Ureter (tissue), 1 donor: ENCODE measurements at regions not wholly inside any gene's neighbourhood (a gene's known extent, or its start where the extent isn't known, plus 50 kb on each side); places are given as distances from the start of the nearest gene placed in this dataset.
"Not testable (repeated sequence)": the region's sequence is repeated elsewhere in the genome, so short reads cannot be mapped to it uniquely, and the experiment has no call there.

Experiments used
- DNase-seq: peaks from one replicate; pipeline ENCODE4 v3.0.0-alpha.2; 2020; ENCODE audit warnings: low spot score
- donor health status: DM: yes; HTN: yes; CAD: no.

GRCh38 chr6:5898102-5898501, 108.6 kb downstream of the NRN1 start:
- DNase-seq = no peak

DNA sequence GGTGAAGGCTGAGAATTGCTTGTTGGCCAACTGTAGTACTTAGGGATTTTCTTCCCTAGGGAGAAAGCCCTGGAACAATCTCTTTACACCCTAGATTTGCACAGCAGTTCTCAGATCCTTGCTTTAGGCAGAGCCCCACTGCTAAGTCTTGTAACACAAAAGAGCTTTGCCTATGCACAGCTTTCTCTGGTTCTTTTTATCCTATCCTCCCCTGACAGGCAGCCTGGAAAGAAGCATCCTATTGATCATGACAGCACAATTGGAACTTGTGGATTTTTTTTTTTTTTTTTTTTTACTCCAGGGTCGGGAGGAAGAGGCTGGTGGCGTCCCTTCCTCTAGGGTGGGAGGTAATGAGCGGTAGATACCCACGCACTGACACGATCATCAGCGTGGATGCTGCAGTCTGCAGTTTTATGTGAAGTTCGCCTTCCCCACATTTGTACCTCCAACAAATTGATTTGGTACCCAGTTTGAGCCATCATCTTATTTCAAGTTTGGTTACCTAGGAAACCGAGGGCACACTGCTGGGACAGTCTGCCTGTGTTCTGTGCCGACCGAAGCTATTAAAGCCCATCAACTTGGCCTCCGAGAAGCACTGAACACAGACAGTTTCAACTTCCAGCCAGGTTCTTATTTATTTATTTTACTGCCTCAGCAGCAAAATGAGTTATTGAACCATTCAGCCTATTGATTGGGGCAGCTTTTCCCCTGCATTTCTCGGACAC, 110.1 kb downstream of the NRN1 start:
- no peak for DNase-seq

DNA sequence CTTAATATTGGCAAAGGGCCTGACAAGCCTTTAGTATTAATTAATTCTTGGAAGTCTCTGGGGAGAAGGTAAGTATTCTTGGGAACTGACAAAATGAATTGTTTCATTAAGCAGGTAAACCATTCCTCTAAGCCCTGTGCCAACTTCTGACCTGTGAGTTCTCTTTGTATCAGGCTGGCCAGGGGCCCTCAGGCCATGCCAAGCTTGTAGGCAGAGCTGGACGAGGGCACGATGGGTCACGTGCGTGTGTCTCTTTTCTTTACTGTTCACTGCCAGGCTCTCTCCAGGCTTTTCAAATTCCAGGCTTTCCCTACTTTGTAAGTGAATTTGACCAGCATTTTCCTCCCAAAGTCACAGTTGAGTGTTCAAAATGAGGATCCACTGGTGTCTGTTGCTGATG, 112.4 kb downstream of the NRN1 start:
- no peak for DNase-seq

DNA sequence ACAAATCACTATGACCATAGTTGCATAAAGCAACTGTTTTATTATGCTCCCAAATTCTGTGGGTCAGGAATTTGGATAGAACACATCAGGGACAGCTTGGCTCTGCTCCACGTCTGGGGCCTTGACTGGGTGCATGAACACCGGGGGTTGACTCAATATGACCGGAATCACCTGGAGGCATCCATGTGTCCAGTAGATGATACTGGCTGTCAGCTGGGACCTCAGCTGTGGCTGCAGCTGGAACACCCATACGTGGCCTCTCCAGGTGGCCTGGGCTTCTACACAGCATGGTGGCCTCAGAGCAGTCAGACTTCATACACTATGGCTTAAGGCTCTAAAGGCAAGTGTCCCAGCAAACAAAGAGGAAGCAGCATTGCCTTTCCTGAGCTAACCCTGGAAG, 113.4 kb downstream of the NRN1 start:
- DNase-seq = no peak

DNA sequence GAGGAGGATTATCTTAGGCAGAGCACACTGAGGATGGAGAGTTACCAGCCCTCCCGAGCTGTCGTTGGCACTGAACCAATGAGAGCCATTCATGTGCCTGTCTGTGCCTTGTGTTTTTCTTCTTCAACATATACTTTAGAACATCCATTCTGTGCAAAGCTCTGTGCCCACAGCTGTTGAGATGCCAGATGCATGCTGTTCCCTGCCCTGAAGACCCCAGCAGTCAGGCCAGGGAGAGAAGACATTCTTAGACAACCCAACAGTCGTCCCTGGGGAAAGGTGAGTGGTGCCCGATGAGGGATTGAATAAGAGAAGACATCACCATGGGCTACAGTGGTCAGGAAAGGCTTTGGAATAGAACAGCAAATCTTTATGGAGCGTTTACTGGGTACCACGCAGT, 114.1 kb downstream of the NRN1 start:
- DNase-seq = no peak

GRCh38 chr6:5878792-5879191, 127.9 kb downstream of the NRN1 start:
- no peak for DNase-seq

GRCh38 chr6:5876076-5876475, 130.6 kb downstream of the NRN1 start:
- DNase-seq = no peak

DNA sequence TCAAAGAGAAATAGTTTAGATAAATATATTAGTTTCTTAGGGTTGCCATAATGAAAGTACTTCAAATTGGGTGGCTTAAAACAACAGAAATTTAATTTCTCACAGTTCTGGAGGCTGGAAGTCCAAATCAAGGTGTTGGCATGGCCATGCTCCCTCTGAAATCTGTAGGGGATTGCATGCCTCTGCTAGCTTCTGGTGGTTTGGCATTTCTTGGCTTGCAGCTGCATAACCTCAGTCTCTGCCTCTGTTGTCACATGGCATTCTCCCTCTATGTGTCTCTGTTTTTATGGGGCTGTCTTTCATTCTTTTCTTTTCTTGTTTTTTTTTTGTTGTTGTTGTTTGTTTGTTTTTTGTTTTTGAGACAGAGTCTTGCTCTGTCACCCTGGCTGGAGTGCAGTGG, 132.7 kb downstream of the NRN1 start:
- DNase-seq = not testable (repeated sequence)

DNA sequence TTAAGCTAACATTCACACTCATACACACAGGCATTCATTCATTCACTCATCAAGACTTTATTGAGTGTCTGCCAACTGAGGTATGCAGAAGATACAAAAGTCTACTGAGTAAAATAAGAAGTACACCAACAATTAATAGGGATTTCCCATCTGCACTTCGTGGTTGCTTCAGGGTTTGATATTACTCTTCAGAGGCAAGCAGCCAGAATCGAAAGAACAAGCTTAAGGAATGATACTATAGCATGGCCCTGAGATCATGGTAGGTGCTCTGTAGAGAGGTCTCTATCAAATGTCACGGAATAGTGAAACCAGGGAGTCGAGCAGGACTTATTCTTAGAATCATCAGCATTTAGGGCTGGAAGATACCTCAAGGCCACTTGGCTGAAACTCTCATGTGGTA, 135.4 kb downstream of the NRN1 start:
- DNase-seq = no peak

DNA sequence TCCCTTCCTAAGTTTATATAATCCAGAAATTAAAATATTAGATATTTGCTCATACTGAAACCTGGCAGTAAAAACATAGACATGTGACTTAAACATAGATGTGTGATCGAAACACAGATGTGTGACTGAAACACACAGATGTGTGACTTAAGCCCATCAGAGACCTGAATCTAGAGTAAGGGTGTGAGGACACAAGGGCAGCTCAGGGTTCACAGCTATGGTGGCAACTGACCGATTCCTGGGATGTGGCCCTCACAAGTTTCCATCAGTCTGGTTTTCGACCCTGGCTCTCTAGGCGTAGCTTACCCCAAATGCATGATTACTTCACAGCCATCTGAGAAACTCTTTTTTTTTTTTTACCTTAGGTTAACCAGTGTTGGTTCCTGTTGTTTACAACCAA, 137.0 kb downstream of the NRN1 start:
- DNase-seq = no peak

- DNase-seq = no peak
Measured at GRCh38 chr6:5869261-5869660, 137.5 kb downstream of the NRN1 start.

- DNase-seq = no peak
Measured at GRCh38 chr6:5866547-5867051, 140.1 kb downstream of the NRN1 start.

GRCh38 chr6:5865506-5866031, 141.2 kb downstream of the NRN1 start:
- no peak for DNase-seq

- DNase-seq = no peak
Measured at GRCh38 chr6:5860849-5861248, 145.9 kb downstream of the NRN1 start.

DNA sequence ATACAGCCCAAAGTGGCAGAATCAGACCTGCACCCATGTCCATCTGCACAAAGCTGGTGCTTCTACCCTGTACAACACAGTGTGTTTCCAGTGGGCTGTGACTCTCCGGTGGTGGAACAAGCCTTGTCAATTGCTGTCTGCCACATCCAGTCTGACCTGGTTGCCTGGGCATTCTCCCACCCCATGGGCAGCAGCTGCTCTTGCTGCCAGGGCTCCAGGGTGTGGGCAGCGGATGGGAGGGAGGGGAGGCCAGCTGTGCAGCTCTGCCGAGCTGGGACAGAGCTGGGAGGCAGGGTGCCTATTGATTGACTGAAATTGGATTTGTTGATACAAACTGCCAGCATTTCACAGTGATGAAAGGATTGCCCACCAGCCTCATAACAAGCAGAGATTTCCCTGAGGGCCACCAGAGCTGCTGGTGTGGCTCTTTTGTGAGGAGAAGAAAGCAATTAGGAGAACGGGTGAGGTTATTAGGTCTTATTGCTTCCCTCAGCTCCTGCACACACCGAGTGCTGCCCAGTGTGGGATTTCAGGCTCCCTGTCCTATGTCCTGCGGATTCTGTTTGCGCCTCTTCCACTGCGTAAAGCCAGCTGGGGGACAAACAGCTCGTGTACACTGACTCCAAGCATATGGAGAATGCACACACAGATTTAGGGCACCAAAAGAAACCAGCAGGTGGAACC, 150.8 kb downstream of the NRN1 start:
- DNase-seq = no peak

- no peak for DNase-seq
Measured at GRCh38 chr6:5854899-5855298, 151.8 kb downstream of the NRN1 start.

DNA sequence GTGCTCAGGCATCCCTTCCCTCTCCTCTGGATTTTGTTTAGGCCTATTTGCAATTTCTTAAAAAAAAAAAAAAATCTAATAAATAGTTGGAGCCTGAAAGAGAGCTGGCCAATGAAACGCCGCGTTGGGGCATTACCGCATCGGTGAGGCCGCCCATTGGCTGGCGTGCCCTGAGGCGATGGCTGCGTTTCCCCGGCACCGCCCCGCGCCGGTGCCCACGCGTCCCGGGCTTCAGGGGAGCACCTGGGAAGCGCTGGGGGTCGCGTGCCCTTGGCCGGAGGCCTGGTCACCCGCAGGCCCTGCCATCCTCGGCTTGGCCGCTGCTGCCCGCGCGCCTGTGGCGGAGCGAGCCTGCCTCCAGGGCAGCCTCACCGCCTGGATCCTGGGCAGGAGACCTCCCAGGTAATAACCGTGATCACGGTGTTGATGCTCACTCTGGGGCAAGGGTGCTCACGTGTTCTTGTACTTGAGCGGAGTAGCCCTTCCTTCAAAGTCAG, 155.4 kb downstream of the NRN1 start:
- peak; percentile 53 for DNase-seq

DNA sequence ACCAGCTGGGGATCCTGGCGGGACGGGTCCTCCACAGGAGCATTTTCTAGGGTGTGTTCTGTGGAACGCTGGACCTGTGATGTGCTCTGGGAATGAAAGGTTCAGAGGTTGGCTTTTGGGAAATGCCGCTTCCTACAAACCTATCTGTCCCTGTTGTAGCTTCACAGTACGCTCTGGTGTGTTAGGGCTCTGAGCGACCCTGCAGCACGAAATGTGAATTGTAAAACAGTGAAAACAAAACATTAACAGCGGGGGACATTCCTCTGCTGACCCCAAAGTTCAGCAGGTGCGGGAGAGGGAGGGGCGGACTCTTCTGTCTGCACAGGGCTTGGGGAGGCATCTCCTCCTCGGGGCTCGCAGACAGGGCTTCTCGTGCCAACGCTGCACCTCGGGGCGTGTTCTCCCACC, 155.9 kb downstream of the NRN1 start:
- no peak for DNase-seq

GRCh38 chr6:5846889-5847288, 159.8 kb downstream of the NRN1 start:
- DNase-seq = no peak

GRCh38 chr6:5846335-5846734, 160.4 kb downstream of the NRN1 start:
- no peak for DNase-seq

DNA sequence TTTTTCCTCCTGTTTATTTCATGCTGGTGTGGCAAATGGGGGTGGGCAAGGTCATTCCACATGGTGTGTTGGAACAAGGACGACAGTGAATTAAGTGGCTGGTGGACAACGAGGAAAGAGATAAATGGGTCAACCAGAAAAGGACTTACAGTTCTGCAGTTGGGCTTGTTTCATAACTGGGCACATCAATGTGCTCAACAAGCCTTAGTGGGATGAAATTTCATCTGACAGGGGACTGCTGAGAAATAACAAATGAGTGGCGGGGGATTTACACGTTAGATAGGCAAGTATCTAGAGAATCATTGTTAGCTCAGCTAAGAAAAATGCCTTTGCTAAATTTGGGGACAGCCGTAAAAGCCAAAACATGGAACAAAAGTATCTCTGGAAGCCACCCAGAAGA, 163.6 kb downstream of the NRN1 start:
- DNase-seq = no peak

DNA sequence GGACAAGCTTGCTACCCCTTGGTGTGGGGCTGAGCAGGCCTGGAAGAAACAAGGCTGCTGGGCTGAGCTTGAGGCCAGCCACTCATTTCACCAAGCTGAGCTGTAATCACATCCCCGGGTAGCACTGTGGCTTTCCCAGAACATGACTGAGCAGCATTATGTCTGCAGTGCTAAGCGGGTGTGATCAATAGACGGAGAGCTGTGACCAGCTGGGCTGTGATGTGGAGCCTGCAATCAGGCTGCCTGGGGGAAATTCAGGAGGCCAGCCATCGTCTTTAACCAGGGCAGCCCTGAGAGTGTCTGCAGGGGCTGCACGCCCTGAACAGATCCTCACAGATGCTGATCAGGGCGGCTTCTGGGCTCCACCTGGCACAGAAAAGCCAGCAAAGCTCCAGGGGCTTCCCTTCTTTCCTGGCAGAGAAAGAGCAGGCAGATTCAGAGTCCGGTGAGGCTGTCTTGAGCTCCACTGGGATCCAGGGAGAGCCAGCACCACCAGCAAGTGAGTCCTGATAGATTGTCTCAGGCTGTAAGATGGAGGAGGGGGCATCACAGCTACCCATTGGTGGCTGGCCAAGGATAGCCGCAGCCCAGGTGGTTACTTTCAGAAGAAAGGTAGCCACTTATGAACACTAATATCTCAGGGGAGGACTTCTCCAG, 165.9 kb downstream of the NRN1 start:
- DNase-seq = no peak
